T follicular helper cell (primary cell): ENCODE measurements at regions not wholly inside any gene's neighbourhood (a gene's known extent, or its start where the extent isn't known, plus 50 kb on each side); places are given as distances from the start of the nearest gene placed in this dataset.

Source experiments
- DNase-seq: peaks from one replicate; pipeline ENCODE4 v3.0.0-alpha.2; 2020; ENCODE audit warnings: low read depth

- no peak for DNase-seq
Observed at GRCh38 chr20:56996533-56996932, 269.9 kb downstream of the BMP7 start.

DNA sequence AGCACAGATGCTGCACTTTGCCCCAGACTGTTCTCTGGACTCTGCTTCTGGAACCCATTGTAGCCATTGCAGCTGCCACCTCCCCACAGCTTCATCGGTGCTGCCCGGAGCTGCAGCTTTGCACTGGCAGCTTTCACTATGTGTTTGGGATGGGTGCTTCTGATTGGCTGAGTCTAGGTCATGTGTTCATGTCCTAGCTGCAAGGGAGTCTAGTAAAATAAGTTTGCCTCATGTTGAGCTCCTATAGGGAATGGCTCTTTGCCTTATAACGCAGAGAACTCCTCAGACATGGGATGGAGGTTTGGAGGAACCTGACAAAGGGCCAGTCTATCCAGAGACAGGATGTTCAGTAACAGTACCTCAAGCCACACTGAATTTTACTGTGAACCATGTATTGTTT lies 268.0 kb downstream of the BMP7 start:
- no peak for DNase-seq

DNA sequence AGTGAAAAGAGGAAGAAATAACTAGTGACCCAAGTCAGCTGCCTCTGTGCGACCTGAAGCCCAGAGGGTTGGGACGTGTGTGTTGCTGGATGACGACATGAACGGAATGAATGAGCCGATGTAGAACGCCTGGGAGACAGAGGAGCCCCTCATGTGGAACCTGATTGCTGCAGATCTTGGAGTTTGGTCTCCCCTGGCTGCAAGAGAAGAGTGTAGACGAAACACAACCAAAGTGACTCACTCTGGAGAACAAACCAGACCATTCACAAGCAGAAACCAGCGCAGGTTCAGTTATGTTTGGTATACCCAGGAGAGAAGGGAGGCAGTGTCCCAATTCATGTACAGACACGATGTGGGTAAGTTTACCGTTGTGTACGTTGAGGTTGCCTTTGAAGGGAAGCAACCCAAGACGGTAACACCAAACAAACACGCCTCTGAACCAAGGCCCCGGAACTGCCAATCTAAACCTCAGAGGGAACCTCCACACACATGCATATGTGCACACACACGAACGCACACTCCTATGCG lies 265.9 kb downstream of the BMP7 start:
- DNase-seq = no peak

- no peak for DNase-seq
Observed at GRCh38 chr20:57001126-57001767, 265.2 kb downstream of the BMP7 start.

- DNase-seq = no peak
Observed at GRCh38 chr20:57002066-57002570, 264.3 kb downstream of the BMP7 start.

DNA sequence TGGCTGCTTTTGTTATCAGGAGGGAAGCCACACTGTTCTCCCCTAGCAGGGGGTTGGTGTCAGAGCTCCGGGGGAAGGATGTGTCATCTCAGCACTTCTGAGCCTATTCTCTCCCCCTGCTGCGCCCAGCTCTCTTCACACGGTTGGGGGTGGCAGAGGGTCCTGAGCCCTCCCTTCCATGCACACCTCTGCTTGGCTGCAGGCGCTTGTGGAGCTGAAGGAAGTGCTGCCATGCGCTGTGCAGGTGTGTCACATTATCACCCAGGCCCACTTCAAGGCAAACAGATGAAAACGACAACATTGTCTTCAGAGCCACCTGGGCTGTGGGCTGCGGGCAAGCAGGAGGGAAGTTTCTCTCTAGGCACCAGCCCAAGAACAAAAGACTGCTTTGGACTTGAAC lies 263.4 kb downstream of the BMP7 start:
- DNase-seq = no peak

DNA sequence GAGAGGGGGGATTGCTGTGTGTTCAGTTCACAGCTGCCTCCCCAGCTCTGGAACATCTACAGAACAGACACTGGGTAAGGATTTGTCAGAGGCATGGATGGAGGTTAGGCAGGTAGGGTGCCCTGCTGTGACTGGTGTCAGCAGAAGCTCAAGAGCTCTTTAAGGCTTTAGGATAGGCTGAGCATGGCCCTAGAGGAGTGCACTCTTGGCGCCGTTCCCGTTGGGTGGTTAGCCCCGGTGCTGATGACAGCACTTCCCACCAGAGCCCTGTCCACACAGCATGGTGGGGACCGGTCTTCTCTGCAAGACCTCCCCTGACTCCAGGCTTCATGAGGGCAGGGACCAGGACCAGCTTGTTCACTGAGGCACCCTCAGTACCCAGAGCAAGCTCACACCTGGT lies 262.0 kb downstream of the BMP7 start:
- DNase-seq = no peak

GRCh38 chr20:57004951-57005933 lies 261.2 kb downstream of the BMP7 start:
- DNase-seq = no peak

DNA sequence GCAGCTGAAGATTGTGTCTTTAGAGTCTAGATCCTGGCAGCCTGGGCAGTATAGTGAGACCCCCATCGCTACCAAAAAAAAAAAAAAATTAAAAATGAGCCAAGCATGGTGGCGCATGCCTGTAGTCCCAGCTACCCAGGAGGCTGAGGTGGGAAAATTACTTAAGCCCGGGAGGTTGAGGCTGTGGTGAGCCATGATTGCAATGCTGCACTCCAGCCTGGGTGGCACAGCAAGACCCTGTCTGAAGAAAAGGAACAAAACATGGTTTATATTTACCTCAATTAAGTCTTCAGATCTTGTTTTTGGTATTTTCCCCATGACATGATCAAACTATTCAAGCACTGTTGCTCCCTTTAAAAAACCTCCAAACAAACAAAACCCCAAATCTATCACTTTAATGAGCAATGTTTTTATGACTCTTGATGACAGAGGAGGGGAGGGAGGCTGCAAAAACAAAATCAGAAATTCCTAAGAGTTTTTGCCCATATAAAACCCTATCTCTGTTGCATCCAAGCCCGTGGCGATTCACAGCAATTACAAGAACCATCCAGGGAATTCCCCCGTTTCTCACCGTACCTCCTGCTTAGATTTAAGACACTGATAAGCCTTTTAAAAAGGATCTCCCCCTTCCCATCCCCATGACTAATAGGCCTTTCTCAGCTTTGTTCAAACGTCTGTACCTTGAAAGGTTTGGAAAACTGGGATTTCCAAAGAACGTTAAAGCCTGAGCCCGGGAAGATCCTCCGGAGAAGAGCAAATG lies 259.9 kb downstream of the BMP7 start:
- DNase-seq = no peak

GRCh38 chr20:57007171-57007540 lies 259.3 kb downstream of the BMP7 start:
- no peak for DNase-seq

DNA sequence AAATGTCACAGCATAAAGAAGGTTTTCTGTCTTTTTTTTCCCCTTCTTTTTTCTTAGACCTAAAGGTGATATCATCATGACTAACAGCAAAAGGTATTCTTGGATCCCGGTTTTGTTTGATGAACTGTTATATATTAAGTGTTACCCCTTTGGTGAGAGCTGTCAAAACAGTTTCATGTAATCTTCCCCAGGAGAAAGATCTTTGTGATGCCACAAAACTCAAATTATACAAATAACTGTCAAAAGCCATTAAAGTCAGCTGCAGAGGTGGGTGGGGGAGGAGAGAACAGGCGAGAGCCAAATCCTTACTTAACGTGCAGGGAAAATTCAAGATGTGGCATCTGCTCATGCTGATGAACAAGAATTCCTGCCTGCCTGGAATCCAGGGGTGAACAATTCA lies 258.2 kb downstream of the BMP7 start:
- no peak for DNase-seq

GRCh38 chr20:57009355-57009754 lies 257.1 kb downstream of the BMP7 start:
- no peak for DNase-seq

DNA sequence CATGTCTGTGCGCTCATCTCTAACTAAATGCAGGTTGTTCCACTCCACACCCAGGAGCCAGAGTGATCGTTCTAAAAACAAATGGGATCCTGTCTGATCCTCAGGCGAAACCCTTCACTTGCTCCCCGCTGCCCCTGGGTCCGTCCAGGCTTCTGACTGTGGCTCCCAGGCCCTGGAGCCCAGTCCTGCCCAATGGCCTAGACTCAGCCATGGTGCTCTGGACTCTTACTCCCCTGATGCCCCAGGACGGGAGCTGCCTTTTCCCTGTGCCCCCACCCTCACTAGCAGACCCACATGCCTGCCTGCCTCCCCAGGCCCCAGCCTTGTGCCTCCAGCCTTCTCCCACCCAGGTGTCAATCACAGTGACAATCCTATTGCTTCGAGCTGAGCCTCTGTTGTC lies 256.7 kb downstream of the BMP7 start:
- no peak for DNase-seq

DNA sequence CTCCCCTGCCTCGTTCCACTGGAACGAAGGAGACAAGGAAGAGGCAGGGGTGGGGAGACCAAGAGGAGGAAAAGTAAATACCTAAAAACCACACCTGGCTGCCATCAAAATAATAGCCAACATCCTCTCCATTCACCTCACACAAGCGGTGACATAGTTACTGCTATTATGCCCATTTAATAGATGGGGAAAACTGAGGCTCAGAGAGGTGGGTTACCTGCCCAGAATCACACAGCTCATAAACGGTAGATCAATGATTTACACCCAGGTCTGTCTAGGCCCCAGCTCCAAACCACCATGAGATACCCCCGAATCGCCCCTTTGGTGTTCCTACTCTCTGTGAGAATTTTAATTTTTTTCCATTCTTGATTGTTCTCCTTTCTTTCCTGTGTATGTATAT lies 253.8 kb downstream of the BMP7 start:
- DNase-seq = no peak

DNA sequence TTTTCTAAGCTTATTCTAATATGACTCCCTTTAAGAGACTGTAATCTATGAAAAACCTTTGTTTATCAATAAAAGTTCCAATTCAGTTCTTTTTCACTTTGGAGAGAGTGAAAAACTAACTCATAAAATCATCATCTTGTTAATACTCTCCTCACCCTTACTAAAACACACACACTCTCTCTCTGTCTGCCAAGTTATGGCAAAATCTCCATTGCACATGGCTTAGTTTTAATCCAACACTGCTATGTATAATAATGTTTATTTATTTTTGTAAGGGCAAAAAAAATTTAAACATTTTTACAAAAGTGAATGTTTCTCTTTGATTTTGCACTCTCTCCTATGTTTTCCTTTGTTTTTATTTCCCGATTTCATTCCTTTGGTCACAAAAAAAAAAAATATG lies 253.2 kb downstream of the BMP7 start:
- DNase-seq = no peak

DNA sequence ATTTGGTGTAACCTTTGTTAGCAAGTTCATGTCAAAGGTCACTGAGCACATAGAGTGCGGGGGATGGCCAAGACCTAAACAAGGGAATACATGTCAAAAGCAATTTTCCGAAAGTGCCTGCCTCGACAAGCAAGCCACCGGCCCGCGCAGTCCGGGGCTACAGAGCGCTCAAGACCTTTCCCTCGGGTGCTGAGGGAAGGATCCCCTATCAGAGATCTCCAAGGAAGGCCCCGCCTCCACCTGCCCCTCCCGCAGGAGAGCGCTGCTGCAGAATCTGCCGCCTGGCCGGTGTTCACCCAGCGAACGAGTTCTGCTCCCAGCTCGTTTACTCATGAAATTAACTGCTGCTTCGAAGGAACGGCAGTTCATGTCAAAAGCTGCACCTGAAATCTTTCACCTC lies 252.7 kb downstream of the BMP7 start:
- DNase-seq = no peak

- DNase-seq = no peak
Observed at GRCh38 chr20:57020364-57020763, 246.1 kb downstream of the BMP7 start.

DNA sequence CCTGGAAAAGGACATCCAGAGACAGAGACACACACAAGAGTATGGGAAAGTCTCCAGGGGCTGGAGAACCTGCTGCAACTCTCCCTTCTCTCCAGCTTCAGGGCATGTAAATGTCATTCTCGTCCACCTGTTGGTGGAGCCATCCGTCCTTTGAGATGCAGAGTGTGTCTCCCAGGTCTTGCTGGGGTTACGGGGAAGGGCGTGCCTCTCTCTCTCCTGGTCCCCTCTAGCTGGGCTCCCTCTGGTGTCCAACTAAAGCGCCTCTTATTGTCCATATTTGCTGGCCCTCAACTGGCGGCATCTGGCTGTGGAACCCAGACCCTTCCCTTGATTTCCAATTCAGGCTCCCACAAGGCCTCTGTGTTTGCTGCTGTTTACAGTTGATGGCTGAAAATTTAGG lies 244.1 kb downstream of the BMP7 start:
- DNase-seq = no peak

DNA sequence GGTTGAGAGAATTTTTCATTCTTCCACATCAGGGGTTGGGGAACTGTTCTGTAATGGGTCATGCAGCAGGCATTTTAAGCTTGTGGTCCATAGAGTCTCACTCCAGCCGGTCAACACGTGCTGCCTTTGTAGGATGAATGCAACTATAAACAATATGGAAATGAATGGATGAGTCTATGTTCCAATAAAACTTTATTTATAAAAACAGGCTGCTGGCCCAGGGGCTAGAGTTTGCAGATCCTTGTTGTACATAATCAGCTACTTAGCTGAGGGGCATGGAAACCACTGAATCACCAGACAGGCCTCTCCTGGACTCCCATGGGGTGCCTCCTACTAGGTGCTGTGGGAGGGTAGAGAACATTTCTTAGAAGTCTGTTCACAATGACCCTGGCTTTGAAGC lies 243.4 kb downstream of the BMP7 start:
- DNase-seq = no peak

- DNase-seq = no peak
Observed at GRCh38 chr20:57023997-57024396, 242.4 kb downstream of the BMP7 start.

GRCh38 chr20:57024849-57025248 lies 241.6 kb downstream of the BMP7 start:
- no peak for DNase-seq

DNA sequence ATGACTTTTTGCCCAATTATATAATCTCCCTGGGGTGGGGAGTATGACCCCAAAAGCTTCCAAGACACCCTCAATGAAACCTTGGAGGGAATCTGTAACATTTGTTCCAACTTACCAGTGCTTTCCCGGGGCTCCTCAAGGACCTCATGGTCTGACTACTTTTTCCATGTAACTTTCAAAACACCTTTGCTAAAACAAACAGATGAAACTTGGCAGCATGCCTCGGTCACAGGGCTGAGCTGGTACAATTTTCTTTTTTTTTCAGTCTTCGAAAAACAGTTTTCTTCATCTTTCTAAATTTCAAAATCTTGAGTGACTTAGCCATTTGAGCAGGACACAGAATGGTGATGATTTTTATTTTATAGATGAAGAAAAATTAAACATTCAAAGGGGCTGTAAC lies 241.2 kb downstream of the BMP7 start:
- DNase-seq = no peak
